UCSD-AML1 (cell line): ENCODE measurements at regions not wholly inside any gene's neighbourhood (a gene's known extent, or its start where the extent isn't known, plus 50 kb on each side); places are given as distances from the start of the nearest gene placed in this dataset.
A peak's percentile ranks its signal among the peaks of the same experiment; 100 is the strongest.

ENCODE experiments used
- DNase-seq: peaks from one replicate; lab custom pipeline; 2025; ENCODE audit not compliant: unreplicated experiment; lab: John Stamatoyannopoulos, UW

DNA sequence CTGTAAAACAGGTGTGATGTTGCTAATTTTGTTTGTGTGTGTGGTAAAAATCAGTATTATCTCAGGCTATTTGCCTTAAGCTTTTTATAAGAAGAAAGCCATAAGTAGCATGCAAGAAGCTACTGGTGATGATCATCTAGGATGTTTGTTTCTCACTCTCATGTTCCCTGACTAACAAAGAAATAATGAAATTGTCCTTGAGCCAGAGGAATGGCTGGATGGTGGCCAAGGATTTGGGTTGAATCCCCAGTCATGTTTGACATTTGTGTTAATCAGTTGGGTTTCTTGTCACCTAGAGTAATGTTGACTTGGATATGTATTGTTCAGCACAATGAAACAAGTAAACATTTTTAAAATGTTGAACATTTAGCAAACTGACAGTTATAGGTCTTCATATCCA, 496.8 kb upstream of the ZEB2 start:
- no peak for DNase-seq

DNA sequence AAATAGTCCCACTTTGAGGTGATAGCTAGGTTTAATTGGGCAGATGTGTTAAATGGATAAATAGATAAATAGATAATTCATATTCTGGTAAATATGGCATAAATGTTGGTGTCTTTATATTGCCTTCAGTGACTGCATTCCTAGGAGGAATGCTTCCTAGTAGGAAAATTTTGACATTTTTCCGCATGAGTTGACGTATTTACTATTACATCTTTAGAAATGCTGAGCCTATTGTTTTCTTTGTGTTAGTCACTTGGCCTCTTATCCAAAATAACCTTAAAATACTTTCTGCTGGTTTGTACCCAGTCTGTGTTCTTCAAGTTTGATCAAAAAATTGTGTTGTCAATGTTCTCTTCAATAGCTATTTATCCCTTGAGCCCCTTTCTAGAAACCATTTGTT, 495.6 kb upstream of the ZEB2 start:
- no peak for DNase-seq

DNA sequence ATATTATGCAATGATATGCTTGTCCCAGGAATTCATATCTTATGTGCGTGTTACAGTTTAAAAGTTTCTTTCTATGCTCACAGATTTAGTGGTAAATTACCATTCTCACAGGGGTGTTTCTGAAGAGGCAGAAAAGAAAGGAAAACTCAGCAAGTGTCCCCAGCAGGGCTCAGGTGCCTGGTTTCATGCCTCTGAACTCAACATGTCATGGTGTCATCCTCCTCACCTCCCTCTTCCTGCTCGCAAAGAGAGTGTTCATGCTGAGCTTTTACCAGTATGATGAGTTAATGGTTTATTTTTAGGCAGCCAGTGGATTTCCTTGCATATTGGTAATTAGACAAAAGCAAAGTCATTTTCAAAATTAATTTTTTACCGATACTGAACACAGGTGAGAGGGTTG, 492.9 kb upstream of the ZEB2 start:
- no peak for DNase-seq

DNA sequence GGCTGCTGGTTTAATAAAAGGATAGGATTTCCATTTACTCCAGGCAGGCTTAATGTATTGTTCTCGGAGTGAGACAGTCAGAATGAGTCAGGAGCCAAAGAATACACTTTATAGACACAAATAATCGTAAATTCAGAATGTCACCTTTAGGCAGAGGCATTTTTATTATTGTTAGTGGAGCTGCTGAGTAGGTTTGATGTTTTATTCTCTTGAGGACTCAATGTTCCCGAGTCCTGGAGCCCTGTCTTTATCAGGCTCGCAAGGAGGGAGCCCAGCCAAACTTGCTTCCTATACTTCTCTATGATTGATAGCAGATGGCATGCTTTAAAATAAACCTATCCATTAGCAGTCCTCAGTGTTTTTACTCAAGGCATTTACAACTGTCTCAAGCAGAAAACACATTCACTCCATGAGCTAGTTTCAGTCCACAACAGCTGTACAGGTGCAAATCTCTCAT, 492.3 kb upstream of the ZEB2 start:
- no peak for DNase-seq

DNA sequence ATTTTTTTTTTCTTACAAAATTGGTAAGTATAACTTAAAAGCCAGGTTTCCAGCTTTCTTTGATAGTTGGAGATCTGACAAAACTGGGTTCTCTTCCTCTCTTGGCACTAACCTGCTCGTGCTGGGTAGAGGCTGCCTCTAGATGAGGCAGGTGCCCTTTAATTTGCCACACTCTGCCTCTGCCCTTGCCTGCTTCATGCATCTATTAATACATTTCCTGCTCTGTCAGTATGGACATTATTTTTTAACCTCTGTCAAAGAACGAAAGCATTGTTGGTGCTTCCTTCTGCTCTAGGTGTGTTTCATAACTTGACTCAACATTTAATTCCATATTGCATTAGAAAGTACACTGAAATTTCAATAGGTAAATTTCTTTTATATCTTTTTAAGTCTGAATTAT, 490.7 kb upstream of the ZEB2 start:
- DNase-seq = no peak

DNA sequence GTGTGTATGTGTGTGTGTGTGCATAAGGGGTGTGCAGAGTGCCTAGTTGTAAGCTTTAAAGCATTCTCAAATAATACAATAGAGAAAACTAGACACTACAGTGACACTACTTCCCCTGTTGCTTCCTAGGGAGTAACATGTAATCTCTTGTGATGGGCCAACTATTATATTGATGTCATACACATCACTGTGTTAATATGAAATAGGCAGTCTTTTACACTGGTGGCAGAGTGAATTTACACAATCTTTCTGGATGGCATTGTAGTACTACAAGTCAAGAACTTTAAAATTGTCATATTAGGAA, 488.0 kb upstream of the ZEB2 start:
- no peak for DNase-seq

DNA sequence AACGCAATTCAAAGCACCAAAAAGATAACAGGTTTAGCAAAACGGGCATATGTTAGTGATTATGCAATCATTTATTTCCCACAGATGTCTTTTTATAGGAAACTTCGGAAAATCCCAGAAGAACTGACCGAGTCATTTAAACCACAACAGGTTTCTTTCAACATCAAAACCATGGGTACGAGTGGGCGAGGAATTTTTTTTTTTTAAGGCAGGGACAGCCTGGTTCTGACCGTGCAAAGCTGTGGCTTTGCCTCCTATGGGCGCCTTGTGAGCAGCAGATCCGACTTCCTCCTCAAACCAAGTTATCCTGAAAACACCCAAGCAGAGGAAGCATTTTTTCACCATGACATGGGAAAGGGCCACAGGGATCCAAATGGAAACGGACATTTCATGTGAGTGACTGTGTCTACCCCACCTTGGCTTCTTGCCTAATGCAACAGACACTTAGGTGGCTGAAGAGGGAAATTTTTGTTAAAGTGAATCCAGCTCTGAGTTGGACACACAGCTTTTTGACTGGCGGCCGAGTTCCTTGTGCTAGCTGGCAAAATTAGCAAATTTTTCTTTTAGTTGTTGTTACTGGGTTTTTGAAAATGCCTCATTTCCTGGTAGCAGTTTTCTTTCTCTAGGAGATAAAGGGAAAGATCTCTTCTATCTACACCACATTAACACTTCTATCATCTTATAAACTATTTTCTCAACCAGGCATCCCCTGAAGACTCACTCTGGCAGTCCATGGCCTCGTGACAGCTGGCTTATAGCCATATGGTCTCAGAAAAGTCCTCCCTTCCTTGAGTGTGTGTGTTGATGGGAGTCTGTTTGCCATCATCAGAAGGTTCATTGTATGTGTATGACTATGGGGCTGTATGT, 487.4 kb upstream of the ZEB2 start:
- DNase-seq = no peak

DNA sequence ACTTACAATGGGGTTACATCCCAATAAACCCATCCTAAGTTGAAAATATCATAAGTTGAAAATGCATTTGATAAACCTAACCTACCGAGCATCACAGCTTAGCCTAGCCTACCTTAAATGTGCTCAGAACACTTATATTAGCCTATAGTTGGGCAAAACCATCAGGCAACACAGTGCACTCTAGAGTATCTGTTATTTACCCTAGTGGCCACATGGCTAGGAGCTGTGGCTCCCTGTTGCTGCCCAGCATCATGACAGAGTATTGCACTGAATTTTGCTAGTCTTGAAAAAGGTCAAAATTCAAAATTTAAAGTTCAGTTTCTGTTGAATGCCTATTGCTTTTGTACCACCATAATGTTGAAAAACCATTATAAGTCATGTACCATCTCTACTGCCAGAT, 482.7 kb upstream of the ZEB2 start:
- no peak for DNase-seq

DNA sequence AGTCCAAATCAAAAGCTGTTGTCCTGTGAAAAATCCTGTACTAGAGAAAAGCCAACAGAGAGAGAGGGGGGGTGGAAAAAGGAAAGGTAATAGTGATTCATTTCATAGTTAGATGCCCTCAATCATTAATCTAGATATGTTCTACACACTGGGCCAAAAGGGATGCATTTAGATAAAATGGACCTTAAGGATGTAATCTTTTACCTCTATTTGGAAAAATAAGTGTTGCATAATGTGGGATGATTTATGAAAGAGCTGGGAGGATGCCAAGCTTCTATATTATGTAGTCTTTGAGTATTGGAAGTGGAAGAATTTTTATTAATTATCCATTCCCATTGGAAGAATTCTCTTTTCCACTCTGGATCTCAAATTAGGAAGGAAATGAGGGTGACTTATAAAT, 480.5 kb upstream of the ZEB2 start:
- no peak for DNase-seq

DNA sequence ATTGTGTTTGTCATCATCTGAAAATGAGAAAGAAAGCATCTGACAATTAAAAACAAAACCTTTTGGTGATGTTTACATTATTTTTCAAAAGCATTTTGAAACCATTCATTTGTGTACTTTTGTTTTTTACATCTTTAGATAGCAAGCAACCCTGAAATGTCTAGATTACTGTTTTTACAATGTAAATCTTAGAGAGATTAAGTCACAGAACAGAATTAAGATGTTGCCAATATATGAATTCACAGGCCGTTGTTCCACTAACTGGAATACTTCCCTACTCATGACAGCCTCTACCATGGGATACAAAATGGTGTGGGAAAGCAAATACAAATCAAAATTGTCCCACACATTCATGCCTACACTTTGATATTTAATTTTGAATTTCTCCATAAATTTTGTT, 480.0 kb upstream of the ZEB2 start:
- no peak for DNase-seq

DNA sequence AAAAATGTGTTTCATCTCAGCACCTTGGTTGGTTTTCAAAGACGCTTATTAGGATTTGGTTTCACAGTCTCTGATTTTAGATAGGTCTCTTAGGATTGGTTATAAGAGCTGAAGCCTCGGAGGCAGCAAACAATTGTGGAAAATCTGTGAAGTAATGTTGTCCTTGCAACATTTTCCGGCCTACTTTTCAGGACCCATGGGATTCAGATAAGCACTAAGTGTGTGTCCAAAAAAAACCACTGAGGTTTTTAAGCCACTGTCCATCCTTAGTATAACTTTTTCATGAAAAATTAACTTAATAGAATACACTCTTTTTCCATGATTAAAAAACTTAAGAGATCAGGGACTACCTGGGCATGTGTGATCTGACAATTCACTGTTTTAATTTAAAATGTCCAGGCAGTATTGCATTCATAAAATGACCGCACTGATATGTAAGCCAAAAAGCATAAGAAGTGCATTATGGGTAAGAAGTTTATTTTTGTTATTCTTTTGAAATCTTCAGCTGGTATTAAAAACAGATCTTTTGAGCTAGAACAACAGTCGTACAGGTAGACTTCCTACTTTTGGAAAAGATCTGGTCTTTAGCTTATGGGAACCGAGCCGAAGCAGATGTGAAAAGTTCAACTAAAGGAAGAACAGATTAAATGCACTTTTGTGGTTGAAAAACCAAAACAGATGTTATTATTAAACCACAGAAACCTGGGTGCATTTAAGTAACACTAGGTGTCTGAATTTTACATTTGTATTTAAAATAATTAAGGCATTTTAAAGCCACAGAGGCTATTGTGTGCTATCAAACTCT, 479.4 kb upstream of the ZEB2 start:
- DNase-seq = no peak

DNA sequence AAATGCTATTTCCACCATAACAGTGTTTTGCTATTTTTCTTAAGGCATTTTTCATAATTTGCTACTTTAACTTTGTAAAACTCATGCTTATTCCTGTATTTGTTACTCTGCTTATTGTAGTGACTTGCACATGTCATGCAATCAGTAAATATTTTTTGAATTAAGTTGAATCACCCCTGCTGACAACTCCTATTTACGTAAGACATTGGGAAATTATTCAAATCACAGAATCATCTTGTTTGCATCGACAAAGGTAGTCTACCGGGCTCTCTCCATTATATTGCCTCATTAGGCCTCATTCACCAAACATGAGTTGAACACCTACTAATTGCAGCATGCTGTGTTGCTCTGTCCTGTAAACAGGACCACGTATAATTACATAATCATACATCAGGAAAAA, 478.5 kb upstream of the ZEB2 start:
- no peak for DNase-seq

DNA sequence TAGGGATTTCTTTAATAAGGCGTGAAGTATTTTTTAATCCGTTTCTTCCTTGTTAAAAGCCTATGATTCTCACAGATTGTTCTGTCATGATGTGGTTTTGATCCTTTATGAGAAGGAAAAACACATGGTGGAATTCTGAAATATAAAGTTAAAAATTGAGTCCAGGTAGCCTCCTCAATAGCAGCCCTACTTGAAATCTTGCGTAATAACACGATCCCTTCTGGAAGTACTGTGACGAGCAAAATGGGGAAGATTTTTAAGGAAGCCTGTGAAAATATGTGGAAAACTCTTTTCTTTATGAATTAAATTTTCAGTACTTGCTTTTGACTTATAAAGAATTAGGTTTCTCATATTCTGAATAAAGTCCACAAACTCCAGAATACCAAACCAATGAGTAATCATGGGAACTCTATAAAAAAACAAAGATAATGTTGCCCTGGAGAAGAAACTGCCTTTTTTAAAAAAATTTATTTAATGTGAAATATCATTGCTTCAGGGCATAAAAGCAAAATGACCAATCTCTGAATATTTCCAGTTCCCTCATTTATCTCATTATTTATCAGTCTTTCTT, 476.4 kb upstream of the ZEB2 start:
- no peak for DNase-seq

DNA sequence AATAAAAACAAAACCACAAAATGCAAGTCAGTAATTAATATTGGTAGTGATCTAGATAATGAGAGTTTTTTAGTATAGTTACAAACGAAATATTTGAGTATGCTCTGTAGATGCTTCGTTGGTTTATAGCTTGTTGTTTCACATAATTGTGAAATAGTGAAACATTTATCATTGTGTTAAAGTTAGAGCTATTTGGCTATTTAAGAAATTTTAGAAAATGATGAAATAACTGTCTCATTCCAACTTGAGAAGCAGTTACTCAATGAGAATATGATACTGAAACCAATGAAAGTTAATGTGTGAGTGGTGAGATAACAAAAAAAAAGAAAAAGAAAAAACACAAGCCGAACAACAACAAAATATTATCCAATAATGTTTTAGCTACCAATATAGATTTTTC, 475.6 kb upstream of the ZEB2 start:
- no peak for DNase-seq

DNA sequence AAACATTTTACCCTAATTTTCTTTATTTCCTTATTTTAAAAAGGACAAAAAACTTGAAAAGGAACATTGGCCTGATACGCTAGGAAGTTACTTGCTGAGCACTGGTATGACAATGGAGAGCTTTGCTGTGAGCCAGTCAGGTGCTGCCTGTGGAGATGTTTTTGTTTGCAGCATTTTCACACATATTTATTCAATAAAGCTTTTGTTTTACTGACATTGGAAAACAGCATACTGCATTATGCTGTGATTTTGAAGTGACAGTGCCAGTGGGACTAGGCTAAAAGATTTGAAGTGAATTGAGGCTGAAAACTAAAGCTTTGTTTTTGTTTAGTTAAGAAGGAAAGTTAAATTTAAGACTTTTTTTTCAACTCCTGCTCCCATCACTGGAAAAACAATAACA, 470.7 kb upstream of the ZEB2 start:
- DNase-seq = no peak

DNA sequence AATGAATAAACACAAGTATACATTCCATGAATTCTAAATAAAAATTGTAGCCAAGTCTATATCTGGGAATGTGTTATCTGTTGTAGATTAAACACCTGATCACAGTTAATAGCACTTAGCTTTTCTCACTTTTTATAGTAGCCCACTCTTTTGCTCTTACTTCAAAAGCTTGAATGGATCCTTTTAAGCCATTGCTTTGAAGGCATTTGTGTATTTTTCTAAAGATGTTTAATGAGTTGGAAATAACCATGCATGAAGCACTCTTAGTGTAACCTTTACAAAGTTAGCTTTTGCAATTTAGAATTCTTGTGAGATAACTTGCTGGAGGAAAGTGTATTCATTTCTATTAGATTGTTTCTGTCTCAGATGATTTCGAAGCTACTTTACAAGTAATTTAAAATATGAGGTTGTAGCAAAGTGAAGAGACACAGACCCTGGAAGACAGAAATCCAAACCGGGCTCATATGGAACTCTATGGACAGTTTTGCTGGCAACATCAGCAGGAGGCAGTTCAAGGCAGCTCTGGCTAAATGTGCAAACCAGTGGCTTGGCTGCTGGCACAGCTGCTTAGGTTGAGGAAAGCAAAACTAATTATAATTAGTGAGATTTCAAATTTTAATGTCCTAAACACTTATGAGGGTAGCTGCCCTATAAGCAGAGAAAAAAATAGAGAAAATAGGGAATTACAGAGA, 469.8 kb upstream of the ZEB2 start:
- no peak for DNase-seq

DNA sequence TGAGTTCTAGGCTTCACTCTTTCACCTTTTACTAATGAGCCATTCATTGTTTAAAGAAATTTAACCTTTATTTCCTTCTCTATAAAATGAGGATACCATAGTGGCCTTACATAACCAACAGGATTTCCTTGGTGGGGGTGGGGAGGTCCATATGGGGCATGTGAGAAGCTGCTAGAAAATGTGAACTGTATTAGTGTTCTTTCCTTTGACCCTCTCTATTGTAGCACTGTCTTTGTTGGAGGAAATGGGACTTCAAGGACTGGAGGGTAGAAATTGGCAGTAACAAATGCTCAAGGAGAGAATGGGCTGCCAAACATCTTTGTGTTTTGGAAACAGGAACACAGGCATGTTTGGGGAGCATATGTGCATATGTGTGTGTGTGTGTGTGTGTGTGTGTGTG, 468.7 kb upstream of the ZEB2 start:
- DNase-seq = peak; percentile 8

DNA sequence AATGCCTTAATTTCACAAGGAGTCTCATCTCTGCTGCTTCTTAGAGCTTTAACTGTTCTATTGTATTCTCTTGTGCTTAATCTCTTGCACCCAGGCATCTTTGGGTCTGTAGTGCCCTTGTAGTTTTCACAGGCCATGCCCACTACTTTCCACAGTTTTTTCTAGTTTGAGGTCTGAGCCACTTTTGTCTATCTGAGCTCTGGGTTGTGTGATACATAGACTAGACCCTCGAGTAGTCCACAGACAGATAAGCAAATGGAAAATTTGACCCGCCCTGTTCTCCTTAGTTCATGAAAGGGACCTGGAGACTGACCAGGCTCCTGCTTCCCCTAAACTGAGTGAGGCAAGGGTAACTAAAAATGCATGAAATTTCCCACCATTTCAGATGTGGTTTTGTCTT, 466.8 kb upstream of the ZEB2 start:
- DNase-seq = no peak

DNA sequence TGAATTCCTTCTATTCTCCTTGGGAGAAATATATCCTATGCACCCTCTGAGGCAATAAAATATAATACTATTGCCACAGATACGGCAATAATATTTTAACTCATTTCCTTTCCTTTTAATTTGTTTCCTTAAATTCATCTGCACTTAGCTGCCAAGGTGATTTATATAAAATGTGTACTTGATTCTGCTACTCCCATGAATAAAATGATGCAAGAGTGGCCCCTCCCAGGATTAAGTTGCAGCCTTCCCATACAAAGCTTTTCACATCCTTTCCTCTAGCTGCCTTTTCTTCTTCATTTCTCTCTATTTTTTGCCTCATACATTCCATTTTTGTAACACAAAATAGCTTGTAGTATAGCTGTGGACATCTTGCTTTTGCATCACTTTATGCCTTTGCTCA, 464.1 kb upstream of the ZEB2 start:
- DNase-seq = no peak

DNA sequence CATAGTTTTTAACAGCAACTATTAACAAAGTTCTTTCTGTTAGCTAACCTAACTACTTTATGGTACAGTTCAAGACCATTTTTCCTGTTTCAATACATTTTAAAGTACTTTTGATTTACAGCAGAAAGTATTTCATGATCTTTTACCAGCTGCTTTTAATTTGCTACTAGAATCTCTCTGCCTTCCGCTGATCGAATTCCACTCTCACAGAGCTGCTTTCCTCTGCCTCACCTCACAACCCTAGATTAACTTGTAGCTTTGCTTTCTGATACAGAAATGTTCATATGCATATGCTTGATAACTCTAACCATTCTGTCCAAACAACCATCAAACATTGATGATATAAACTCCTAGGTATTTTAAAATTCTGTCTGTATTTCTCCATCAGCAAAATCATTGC, 463.2 kb upstream of the ZEB2 start:
- DNase-seq = no peak

DNA sequence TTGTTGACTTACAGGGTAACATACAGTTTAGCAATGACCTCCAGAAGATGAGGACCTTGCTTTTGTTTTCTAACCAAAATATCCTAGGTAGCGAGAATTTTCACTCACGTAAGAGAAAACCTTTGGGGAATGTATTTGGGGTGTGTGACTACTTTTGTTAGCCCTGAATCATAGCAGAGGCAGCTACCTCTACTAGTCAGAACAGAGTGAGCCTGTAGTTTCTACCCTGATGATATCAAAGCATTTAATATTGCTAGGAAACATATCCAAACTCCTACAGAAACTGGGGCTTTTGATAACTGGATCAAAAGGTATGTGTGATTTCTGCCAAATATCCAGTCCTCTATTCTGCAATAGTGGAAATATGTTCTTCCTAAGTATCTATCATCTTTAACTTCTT, 462.6 kb upstream of the ZEB2 start:
- no peak for DNase-seq

DNA sequence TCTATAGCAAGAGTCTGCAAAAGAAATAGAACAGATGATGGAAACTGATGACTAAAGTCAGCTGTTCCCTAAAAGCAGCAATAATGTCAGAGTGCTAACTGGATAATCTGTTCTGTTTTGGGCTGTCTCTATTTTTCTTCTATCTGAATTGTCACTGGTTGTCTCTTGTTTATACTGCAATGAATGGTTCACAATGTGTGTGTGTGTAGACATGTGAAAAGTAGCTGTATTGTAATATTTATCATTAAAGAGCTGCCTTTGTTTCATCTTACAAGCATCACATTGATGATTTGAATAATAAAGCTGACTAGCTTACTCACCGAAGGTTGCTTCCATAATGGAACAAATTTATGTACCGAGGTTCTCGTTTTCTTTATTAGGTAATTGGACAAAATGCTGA, 456.0 kb upstream of the ZEB2 start:
- DNase-seq = no peak
